ENCODE measurements at regions not wholly inside any gene's neighbourhood (a gene's known extent, or its start where the extent isn't known, plus 50 kb on each side); places are given as distances from the start of the nearest gene placed in this dataset.

DNA sequence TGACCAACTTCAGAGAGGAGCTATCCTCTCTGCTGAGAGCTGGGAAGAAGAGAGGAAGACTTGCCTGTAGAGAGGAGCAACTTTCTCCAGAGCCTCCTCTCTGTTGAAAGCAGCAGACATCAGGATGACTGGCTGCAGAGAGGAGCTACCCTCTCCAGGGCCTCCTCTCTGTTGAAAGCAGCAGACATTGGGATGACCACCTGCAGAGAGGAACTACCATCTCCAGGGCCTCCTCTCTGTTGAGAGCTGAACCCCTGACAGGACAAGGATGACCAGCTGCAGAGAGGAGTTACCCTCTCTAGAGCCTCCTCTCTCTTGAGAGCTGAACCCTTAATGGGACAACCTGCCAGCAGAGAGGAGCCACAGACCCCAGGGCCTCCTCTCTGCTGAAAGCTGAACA is 83.0 kb upstream of the GJB5 start:
- Histone ChIP-seq H3K27ac (ENCODE audit: low read depth, low read length) (no peak overlapping the region), H3K27me3 (ENCODE audit: control insufficient read depth in 3 of 3, insufficient read depth in 3 of 3, low read length in 3 of 3) (peaks cover 0 to 9% (median 0%) of the 10 kb centered on the region in 3 donors), H3K36me3 (ENCODE audit: control insufficient read depth in 3 of 3, insufficient read depth in 3 of 3, low read length in 3 of 3) (no peaks in the 10 kb centered on the region), H3K4me3 (ENCODE audit: low read length in 3 of 3) (no peak overlapping the region), H3K4me1 (ENCODE audit: control insufficient read depth in 3 of 3, insufficient read depth in 3 of 3, low read length in 3 of 3) (no peaks in the 10 kb centered on the region), H3K9me3 (ENCODE audit: control insufficient read depth in 3 of 3, low read length in 3 of 3) (no peaks in the 10 kb centered on the region), H3K9ac (ENCODE audit: low read depth in 1 of 3, low read length in 3 of 3) (no peak overlapping the region)

GRCh38 chr1:34681480-34682451 is 73.1 kb upstream of the GJB5 start:
- no peak overlapping the region for H3K27ac ChIP-seq (ENCODE audit: low read depth, low read length)
- H3K9me3 ChIP-seq (ENCODE audit: control insufficient read depth in 3 of 3, low read length in 3 of 3) = peaks cover 0 to 2% (median 0%) of the 10 kb centered on the region in 3 donors
- H3K36me3 ChIP-seq (ENCODE audit: control insufficient read depth in 3 of 3, insufficient read depth in 3 of 3, low read length in 3 of 3) = no peaks in the 10 kb centered on the region
- H3K9ac ChIP-seq (ENCODE audit: low read depth in 1 of 3, low read length in 3 of 3) = no peak overlapping the region
- no peaks in the 10 kb centered on the region for H3K27me3 ChIP-seq (ENCODE audit: control insufficient read depth in 3 of 3, insufficient read depth in 3 of 3, low read length in 3 of 3)
- H3K4me3 ChIP-seq (ENCODE audit: low read length in 3 of 3) = no peak overlapping the region
- H3K4me1 ChIP-seq (ENCODE audit: control insufficient read depth in 3 of 3, insufficient read depth in 3 of 3, low read length in 3 of 3) = no peaks in the 10 kb centered on the region

DNA sequence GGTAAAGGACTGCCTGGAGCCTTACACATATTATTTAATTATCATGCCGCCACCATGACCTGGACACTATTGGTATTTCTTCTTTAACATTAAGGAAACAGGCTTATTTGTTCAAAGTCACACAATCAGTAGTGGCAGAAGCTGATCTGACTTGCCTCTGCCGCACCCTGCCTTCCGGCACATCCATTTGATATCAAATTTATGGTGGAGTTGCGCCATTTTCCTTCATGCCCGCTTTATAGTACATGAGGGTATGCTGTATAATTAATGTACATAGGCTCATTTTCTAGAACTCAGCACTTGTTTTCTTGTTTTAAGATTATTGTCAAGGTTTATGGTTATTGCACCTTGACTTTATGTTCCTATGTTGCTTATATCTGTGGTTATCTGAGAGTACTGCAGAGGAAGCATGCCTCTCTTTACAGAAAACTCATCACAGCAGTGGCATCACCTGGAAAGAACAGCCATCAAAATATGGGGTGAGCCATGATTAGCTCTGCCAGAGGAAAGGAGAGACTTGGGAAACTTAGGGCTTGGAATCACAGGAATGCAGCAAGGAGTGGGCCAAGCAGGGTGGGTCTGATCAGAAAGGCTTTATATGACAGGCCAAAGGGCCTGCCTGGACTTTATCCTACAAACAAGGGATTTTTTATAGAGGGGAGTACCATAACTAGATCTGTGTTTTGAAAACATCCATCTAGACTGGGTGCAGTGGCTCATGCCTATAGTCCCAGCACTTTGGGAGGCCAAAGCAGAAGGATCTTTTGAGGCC is 72.2 kb upstream of the GJB5 start:
- H3K4me3 ChIP-seq (ENCODE audit: low read length in 3 of 3) = no peak overlapping the region
- H3K36me3 ChIP-seq (ENCODE audit: control insufficient read depth in 3 of 3, insufficient read depth in 3 of 3, low read length in 3 of 3) = no peaks in the 10 kb centered on the region
- H3K9me3 ChIP-seq (ENCODE audit: control insufficient read depth in 3 of 3, low read length in 3 of 3) = peaks cover 0 to 2% (median 0%) of the 10 kb centered on the region in 3 donors
- H3K4me1 ChIP-seq (ENCODE audit: control insufficient read depth in 3 of 3, insufficient read depth in 3 of 3, low read length in 3 of 3) = no peaks in the 10 kb centered on the region
- H3K9ac ChIP-seq (ENCODE audit: low read depth in 1 of 3, low read length in 3 of 3) = no peak overlapping the region
- H3K27ac ChIP-seq (ENCODE audit: low read depth, low read length) = no peak overlapping the region
- H3K27me3 ChIP-seq (ENCODE audit: control insufficient read depth in 3 of 3, insufficient read depth in 3 of 3, low read length in 3 of 3) = peaks cover 0 to under 1% (median 0%) of the 10 kb centered on the region in 3 donors

DNA sequence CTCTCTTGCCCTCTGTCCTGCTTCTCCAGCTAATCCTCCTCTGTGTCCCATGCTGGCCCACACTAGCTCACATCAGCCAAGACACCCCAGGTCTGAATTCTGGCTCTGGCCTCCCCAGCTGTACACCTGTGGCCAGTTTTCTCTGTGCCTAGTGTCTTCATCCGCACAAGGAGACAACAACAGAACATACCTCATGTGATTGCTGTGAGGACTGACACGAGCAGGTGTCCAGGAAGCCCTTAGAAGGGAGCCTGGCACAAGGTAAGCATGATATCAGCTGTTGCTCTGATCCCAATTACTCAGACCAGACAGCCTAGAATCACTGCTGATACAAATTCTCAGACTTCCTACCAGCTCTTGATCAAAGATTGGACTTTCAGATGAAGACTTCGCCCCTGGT is 71.2 kb upstream of the GJB5 start:
- Histone ChIP-seq H3K4me1 (ENCODE audit: control insufficient read depth in 3 of 3, insufficient read depth in 3 of 3, low read length in 3 of 3) (no peaks in the 10 kb centered on the region), H3K27me3 (ENCODE audit: control insufficient read depth in 3 of 3, insufficient read depth in 3 of 3, low read length in 3 of 3) (peaks cover 0 to 8% (median 0%) of the 10 kb centered on the region in 3 donors), H3K4me3 (ENCODE audit: low read length in 3 of 3) (no peak overlapping the region), H3K27ac (ENCODE audit: low read depth, low read length) (no peak overlapping the region), H3K9me3 (ENCODE audit: control insufficient read depth in 3 of 3, low read length in 3 of 3) (peaks cover 0 to 2% (median 0%) of the 10 kb centered on the region in 3 donors), H3K9ac (ENCODE audit: low read depth in 1 of 3, low read length in 3 of 3) (no peak overlapping the region), H3K36me3 (ENCODE audit: control insufficient read depth in 3 of 3, insufficient read depth in 3 of 3, low read length in 3 of 3) (no peaks in the 10 kb centered on the region)

DNA sequence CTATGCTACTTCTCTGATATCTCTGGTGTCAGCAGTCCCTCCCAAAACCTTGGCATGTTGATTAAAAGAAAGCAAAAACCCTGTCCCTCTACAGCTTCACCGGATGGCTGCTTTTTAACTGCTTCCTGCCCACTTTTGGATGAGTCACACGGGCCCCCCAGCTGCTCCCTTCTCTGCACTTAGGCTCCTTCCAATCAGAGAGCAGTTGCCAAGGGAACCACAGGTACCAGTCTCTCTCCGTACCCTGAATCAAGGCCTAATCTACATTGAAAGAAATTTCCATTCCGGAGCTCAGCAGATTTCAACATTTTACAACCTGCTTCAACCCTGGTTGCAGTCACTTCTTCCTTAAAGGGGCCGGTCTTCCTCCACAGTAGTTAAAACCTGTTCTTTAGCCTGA is 70.6 kb upstream of the GJB5 start:
- Histone ChIP-seq H3K4me1 (ENCODE audit: control insufficient read depth in 3 of 3, insufficient read depth in 3 of 3, low read length in 3 of 3) (no peaks in the 10 kb centered on the region), H3K36me3 (ENCODE audit: control insufficient read depth in 3 of 3, insufficient read depth in 3 of 3, low read length in 3 of 3) (no peaks in the 10 kb centered on the region), H3K27me3 (ENCODE audit: control insufficient read depth in 3 of 3, insufficient read depth in 3 of 3, low read length in 3 of 3) (peaks cover 0 to 14% (median 5%) of the 10 kb centered on the region in 3 donors), H3K9me3 (ENCODE audit: control insufficient read depth in 3 of 3, low read length in 3 of 3) (peaks cover 0 to 2% (median 0%) of the 10 kb centered on the region in 3 donors), H3K4me3 (ENCODE audit: low read length in 3 of 3) (no peak overlapping the region), H3K27ac (ENCODE audit: low read depth, low read length) (no peak overlapping the region), H3K9ac (ENCODE audit: low read depth in 1 of 3, low read length in 3 of 3) (no peak overlapping the region)

- Histone ChIP-seq H3K9ac (ENCODE audit: low read depth in 1 of 3, low read length in 3 of 3) (no peak overlapping the region), H3K9me3 (ENCODE audit: control insufficient read depth in 3 of 3, low read length in 3 of 3) (peaks cover 0 to 2% (median 0%) of the 10 kb centered on the region in 3 donors), H3K4me1 (ENCODE audit: control insufficient read depth in 3 of 3, insufficient read depth in 3 of 3, low read length in 3 of 3) (no peaks in the 10 kb centered on the region), H3K27ac (ENCODE audit: low read depth, low read length) (no peak overlapping the region), H3K36me3 (ENCODE audit: control insufficient read depth in 3 of 3, insufficient read depth in 3 of 3, low read length in 3 of 3) (no peaks in the 10 kb centered on the region), H3K27me3 (ENCODE audit: control insufficient read depth in 3 of 3, insufficient read depth in 3 of 3, low read length in 3 of 3) (peaks cover under 1 to 18% (median 11%) of the 10 kb centered on the region in 3 donors), H3K4me3 (ENCODE audit: low read length in 3 of 3) (no peak overlapping the region)
These were observed 69.6 kb upstream of the GJB5 start for GRCh38 chr1:34685225-34685624.

DNA sequence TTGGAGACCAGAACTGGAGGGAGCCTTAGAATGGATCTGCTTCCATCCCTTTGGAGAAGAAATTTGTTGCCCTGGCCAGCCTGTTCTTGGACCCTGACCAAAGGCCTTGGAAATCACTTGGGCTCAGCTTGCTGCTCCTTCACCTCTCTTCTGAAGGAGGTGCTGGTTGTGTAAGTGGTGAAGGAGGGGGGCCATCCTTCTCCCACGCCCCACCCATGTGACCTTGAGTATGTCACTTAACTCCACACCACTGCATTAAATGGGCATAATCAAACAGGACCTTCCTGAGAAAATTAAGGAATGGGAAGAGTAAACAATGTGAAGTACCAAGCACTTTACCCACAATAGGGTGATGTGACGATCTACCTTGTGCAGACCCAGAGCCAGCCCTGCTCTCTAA is 68.3 kb upstream of the GJB5 start:
- no peaks in the 10 kb centered on the region for H3K36me3 ChIP-seq (ENCODE audit: control insufficient read depth in 3 of 3, insufficient read depth in 3 of 3, low read length in 3 of 3)
- H3K9ac ChIP-seq (ENCODE audit: low read depth in 1 of 3, low read length in 3 of 3) = no peak overlapping the region
- no peak overlapping the region for H3K4me3 ChIP-seq (ENCODE audit: low read length in 3 of 3)
- H3K9me3 ChIP-seq (ENCODE audit: control insufficient read depth in 3 of 3, low read length in 3 of 3) = peaks cover 0 to 2% (median 0%) of the 10 kb centered on the region in 3 donors
- peaks cover 5 to 24% (median 11%) of the 10 kb centered on the region in 3 donors for H3K27me3 ChIP-seq (ENCODE audit: control insufficient read depth in 3 of 3, insufficient read depth in 3 of 3, low read length in 3 of 3)
- H3K4me1 ChIP-seq (ENCODE audit: control insufficient read depth in 3 of 3, insufficient read depth in 3 of 3, low read length in 3 of 3) = no peaks in the 10 kb centered on the region
- no peak overlapping the region for H3K27ac ChIP-seq (ENCODE audit: low read depth, low read length)

GRCh38 chr1:34688006-34688741 is 66.7 kb upstream of the GJB5 start:
- Histone ChIP-seq H3K9me3 (ENCODE audit: control insufficient read depth in 3 of 3, low read length in 3 of 3) (peaks cover 0 to 2% (median 0%) of the 10 kb centered on the region in 3 donors), H3K4me1 (ENCODE audit: control insufficient read depth in 3 of 3, insufficient read depth in 3 of 3, low read length in 3 of 3) (no peaks in the 10 kb centered on the region), H3K4me3 (ENCODE audit: low read length in 3 of 3) (no peak overlapping the region), H3K9ac (ENCODE audit: low read depth in 1 of 3, low read length in 3 of 3) (no peak overlapping the region), H3K27me3 (ENCODE audit: control insufficient read depth in 3 of 3, insufficient read depth in 3 of 3, low read length in 3 of 3) (peaks cover 5 to 26% (median 16%) of the 10 kb centered on the region in 3 donors), H3K27ac (ENCODE audit: low read depth, low read length) (no peak overlapping the region), H3K36me3 (ENCODE audit: control insufficient read depth in 3 of 3, insufficient read depth in 3 of 3, low read length in 3 of 3) (no peaks in the 10 kb centered on the region)

DNA sequence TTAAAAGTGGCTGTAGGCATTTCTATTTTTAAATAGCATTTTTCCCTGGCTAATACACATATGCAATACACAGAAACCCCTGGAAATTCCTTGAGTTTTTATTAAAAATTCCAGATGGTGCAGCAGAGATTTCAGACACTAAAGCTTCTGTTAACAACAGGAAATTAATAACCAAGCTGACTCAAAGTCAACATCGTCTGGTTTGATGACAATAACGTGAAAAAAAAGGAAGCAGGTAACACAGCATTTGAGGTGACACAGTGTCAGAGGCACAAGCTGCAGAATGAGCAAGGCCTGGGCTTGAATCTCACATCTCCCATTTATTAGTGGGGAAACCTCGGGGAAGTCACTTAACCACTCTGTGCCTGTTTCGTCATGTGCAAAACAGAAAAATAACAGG is 64.6 kb upstream of the GJB5 start:
- Histone ChIP-seq H3K9me3 (ENCODE audit: control insufficient read depth in 3 of 3, low read length in 3 of 3) (peaks cover 0 to 3% (median 2%) of the 10 kb centered on the region in 3 donors), H3K36me3 (ENCODE audit: control insufficient read depth in 3 of 3, insufficient read depth in 3 of 3, low read length in 3 of 3) (no peaks in the 10 kb centered on the region), H3K27me3 (ENCODE audit: control insufficient read depth in 3 of 3, insufficient read depth in 3 of 3, low read length in 3 of 3) (peaks cover 5 to 31% (median 22%) of the 10 kb centered on the region in 3 donors), H3K27ac (ENCODE audit: low read depth, low read length) (no peak overlapping the region), H3K9ac (ENCODE audit: low read depth in 1 of 3, low read length in 3 of 3) (no peak overlapping the region), H3K4me1 (ENCODE audit: control insufficient read depth in 3 of 3, insufficient read depth in 3 of 3, low read length in 3 of 3) (no peaks in the 10 kb centered on the region), H3K4me3 (ENCODE audit: low read length in 3 of 3) (no peak overlapping the region)

All from skeletal muscle tissue (tissue), 3 donors.